ENCODE measurements at regions not wholly inside any gene's neighbourhood (a gene's known extent, or its start where the extent isn't known, plus 50 kb on each side); places are given as distances from the start of the nearest gene placed in this dataset.

DNA sequence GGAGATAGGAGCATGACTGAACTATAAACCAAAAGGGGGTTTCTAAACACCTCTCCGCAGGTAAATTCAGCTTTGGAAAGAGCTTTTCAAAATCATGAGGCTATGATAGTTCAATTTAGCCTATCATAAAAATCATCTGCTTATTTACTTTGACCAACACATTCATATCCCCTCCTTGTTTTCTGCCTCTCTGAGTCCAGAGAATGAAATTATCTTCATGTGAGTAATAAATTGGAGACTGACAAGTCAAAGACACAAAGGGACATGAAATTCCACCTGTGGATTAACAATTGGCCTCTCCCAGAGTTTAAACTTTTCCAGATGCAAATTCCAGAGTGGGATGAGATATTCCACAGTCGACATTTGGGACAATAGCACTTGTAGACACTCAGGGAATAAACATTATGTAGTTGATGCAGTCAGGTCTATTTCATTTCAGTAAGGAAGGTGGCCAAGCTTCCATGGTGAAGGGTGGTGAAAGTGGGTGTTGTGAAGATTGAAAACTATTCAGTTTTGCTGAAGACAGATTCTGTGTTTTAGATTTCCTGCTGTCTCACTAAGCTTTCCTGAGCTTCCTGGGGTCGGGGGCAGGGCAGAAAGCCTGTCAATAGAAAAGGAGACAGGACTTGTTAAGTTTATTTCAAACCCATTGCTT, 84.7 kb downstream of the CDC42EP3 start:
- FAIRE-seq (peak; percentile 7), ATAC-seq (peak in 1 of 2 experiments; percentile 12; a peak in 2 of 6 replicates), DNase-seq (ENCODE audit: low read depth in 1 of 2, low spot score in 1 of 2) (peak in 1 of 2 experiments; percentile 26)
- no peak for TF ChIP-seq HOXB13 (CRISPR knock-in tag; IDR thresholded peaks at IDR 0.05; ENCODE audit: low read depth)
- TF ChIP-seq, protein P1, sequence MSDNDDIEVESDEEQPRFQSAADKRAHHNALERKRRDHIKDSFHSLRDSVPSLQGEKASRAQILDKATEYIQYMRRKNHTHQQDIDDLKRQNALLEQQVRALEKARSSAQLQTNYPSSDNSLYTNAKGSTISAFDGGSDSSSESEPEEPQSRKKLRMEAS (IDR thresholded peaks at IDR 0.05), result no peak
- TF ChIP-seq JUN (IDR thresholded peaks at IDR 0.05), result no peak
- TF ChIP-seq KDM1A (IDR thresholded peaks at IDR 0.05; ENCODE audit: low read depth), result no peak
- no peak for TF ChIP-seq HDAC2 (IDR thresholded peaks at IDR 0.05)
- no peak for TF ChIP-seq CEBPB (IDR thresholded peaks at IDR 0.05)
- peak overlapping the region; percentile 86 for H3K4me2 ChIP-seq
- WGBS (ENCODE audit: missing lambda C conversion rate), result 12% methylated on average over 3 of the region's 3 CpGs
- 0 out of 3 replicates have a peak overlapping the region, but pooled peaks have one; percentile 24 for H3K4me3 ChIP-seq
- H3K4me1 ChIP-seq, result peaks cover 85% of the 10 kb centered on the region
- CTCF ChIA-PET, result interaction anchor here (0.6 to 1.8 kb wide), 6 partner anchors 56 to 302 kb away, joined by 3 to 6 read pairs (median 3); no protein-coding TSS in a partner anchor
- POLR2A ChIA-PET, result interaction anchor here (0.6 kb wide), 1 partner anchor 54 kb away, joined by 3 read pairs; no protein-coding TSS in a partner anchor
- H3K27ac ChIP-seq, result peak overlapping the region; percentile 51 to 69
- H3K9me3 ChIP-seq, result no peaks in the 10 kb centered on the region

DNA sequence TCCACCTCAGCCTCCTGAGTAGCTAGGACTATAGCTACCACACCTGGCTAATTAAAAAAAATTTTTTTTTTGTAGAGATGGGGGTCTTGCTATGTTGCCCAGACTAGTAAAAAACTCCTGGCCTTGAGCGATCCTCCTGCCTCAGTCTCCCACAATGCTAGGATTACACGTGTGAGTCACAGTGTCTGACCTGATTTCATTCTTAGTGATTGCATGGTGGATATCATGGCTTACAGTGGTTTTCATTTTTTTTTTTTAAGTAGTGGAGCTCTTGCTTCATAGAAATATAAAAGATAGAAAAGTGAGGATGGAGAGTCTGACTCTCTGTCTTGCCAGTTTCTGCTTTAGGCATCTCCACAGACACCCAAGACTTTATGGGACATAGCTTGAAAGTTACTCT, 83.6 kb downstream of the CDC42EP3 start:
- H3K4me2 ChIP-seq, result peak overlapping the region; percentile 23; the same call in 2 of the 3 replicates
- ChIA-PET POLR2A (no interaction called here), CTCF (interaction anchor here (0.7 to 2.1 kb wide), 7 partner anchors 13 to 289 kb away, joined by 3 to 6 read pairs (median 3); no protein-coding TSS in a partner anchor)
- H3K4me1 ChIP-seq, result peaks cover 85% of the 10 kb centered on the region
- peak overlapping the region in 1 of 2 experiments; percentile 69; a peak in 4 of 6 replicates for H3K27ac ChIP-seq
- no peak for TF ChIP-seq JUN (IDR thresholded peaks at IDR 0.05)
- no peak for TF ChIP-seq SREBF2 (IDR thresholded peaks at IDR 0.05)
- TF ChIP-seq, protein P2, sequence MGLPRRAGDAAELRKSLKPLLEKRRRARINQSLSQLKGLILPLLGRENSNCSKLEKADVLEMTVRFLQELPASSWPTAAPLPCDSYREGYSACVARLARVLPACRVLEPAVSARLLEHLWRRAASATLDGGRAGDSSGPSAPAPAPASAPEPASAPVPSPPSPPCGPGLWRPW (IDR thresholded peaks at IDR 0.05), result no peak
- TF ChIP-seq MAZ (IDR thresholded peaks at IDR 0.05; ENCODE audit: borderline replicate concordance, low read depth, low read length), result no peak
- TF ChIP-seq RAD21 (conservative IDR thresholded peaks at IDR 0.05 in 1 of 2, IDR thresholded peaks at IDR 0.05 in 1 of 2), result no peak
- ATAC-seq (no peak), DNase-seq (ENCODE audit: low read depth in 1 of 2, low spot score in 1 of 2) (no peak), FAIRE-seq (no peak)
- no peak overlapping the region for H3K4me3 ChIP-seq
- WGBS (ENCODE audit: missing lambda C conversion rate), result 92% methylated on average over 2 of the region's 2 CpGs
- no peaks in the 10 kb centered on the region; the same call in 2 of the 3 replicates for H3K9me3 ChIP-seq

DNA sequence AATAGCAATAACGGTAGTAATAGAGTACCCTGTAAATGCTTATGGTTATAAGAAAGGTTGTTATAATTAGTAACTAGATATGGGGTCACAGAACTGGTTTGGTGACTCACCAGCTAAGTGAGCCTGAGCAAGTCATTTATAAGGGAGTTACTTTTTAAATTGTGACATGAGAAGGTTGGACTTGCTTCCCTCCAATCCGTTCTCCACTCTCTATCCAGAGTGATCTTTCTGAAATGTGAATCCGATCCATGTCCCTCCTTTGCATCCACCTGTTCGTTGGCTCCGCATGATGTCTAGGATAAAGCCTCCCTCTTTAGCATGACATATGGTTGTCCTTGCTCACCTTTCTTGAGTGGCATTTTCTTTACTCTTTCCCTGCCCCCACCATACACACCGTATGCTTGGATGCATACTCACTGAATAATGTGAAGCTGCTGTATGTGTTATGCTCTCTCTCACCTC, 83.1 kb downstream of the CDC42EP3 start:
- Histone ChIP-seq H3K4me3 (no peak overlapping the region), H3K4me2 (peak overlapping the region; percentile 23)

DNA sequence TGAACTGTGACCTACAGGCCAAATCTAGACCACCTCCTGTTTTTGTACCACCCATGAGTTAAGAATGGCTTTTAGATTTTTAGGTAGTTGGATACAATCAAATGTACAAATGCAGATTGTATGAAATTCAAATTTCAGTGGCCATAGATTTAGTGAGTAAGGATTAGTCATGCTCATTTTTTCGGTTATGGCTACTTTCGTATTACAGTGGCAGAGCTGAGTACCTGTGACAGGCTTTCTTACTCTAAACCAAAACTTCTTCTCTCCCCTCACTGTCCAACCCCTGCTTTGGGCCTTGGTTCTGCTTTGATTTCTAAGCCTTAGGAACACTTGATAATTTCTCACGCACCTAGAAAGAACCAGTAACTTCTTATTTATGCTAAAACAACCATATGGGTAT, 82.1 kb downstream of the CDC42EP3 start:
- peaks cover 71% of the 10 kb centered on the region for H3K4me1 ChIP-seq
- H3K4me2 ChIP-seq, result peak overlapping the region; percentile 23
- no peak overlapping the region for H3K4me3 ChIP-seq
- TF ChIP-seq MAZ (IDR thresholded peaks at IDR 0.05; ENCODE audit: borderline replicate concordance, low read depth, low read length) (no peak), ZFP36 (IDR thresholded peaks at IDR 0.05; ENCODE audit: borderline replicate concordance, partially characterized antibody) (no peak)
- DNase-seq (ENCODE audit: low read depth in 1 of 2, low spot score in 1 of 2) (no peak), ATAC-seq (no peak), FAIRE-seq (no peak)
- H3K9me3 ChIP-seq, result peaks cover 13% of the 10 kb centered on the region; the same call in 2 of the 3 replicates
- peak overlapping the region; percentile 26 to 32; a peak in 4 of 6 replicates for H3K27ac ChIP-seq
- WGBS (ENCODE audit: missing lambda C conversion rate), result 47% methylated on average over 3 of the region's 3 CpGs
- POLR2A ChIA-PET, result no interaction called here
- CTCF ChIA-PET, result interaction anchor here (0.6 to 2.1 kb wide), 5 partner anchors 14 to 140 kb away, joined by 3 to 6 read pairs (median 4); no protein-coding TSS in a partner anchor

More for the DNA sequence above, 83.1 kb downstream of the CDC42EP3 start:
- 69% methylated on average over 6 of the region's 6 CpGs for WGBS (ENCODE audit: missing lambda C conversion rate)
- Histone ChIP-seq H3K9me3 (peaks cover 3% of the 10 kb centered on the region; the same call in 2 of the 3 replicates), H3K27ac (peak overlapping the region; percentile 26 to 32; a peak in 4 of 6 replicates), H3K4me1 (peaks cover 81% of the 10 kb centered on the region)
- FAIRE-seq, result no peak
- DNase-seq (ENCODE audit: low read depth in 1 of 2, low spot score in 1 of 2), result no peak
- TF ChIP-seq FOSL2 (IDR thresholded peaks at IDR 0.05), result no peak
- TF ChIP-seq FOSL2 (CRISPR knock-in tag; IDR thresholded peaks at IDR 0.05), result peak; percentile 53; the same call in 1 of the 2 replicates
- no peak for TF ChIP-seq NFE2L2 (conservative IDR thresholded peaks at IDR 0.05; ENCODE audit: low read length)
- ChIA-PET CTCF (interaction anchor here (0.9 to 2.1 kb wide), 4 partner anchors 12 to 90 kb away, joined by 3 to 6 read pairs (median 4); no protein-coding TSS in a partner anchor), POLR2A (no interaction called here)
- no peak; a peak in 1 of 6 replicates for ATAC-seq

Measured in A549 (cell line).